OCI-LY1 (cell line): ENCODE measurements at regions not wholly inside any gene's neighbourhood (a gene's known extent, or its start where the extent isn't known, plus 50 kb on each side); places are given as distances from the start of the nearest gene placed in this dataset.

Experiments used
- EZH2 ChIP-seq: fragments of 200-600 bp; sonication (generic), shearing (Covaris generic); IDR thresholded peaks from 2 replicates; pipeline ENCODE4 v1.8.0; 2017; ENCODE audit warnings: borderline replicate concordance, mixed run types, mild to moderate bottlenecking, antibody characterized with exemption, low read length, moderate library complexity, mixed read lengths
- TF ChIP-seq, protein P1 (sequence below): fragments of 200-600 bp; sonication (generic), shearing (Covaris generic); IDR thresholded peaks from 2 replicates; pipeline ENCODE4 v1.5.1; 2017; ENCODE audit warnings: mild to moderate bottlenecking, antibody characterized with exemption, low read length, moderate library complexity, mixed read lengths

DNA sequence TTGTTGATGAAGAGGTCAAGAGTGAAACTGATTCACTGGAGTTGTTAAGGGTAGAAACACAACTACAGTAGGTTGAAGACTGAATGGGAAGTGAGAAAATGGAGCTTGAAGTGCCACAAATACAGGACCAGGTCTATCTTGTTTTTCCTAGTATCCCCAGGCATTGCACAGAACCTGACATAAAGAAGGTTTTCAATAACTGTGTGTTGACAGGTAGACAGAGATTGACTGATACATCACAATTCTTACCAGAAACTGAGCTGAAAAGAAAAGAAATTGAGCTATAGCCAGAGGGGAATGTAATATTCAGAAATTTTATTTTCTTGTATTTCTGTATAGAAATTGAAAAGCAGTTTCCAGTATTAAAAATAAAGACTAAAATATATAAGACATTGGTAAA lies 767.7 kb downstream of the PCDH17 start:
- TF ChIP-seq EZH2 = no peak
- TF ChIP-seq, protein P1, sequence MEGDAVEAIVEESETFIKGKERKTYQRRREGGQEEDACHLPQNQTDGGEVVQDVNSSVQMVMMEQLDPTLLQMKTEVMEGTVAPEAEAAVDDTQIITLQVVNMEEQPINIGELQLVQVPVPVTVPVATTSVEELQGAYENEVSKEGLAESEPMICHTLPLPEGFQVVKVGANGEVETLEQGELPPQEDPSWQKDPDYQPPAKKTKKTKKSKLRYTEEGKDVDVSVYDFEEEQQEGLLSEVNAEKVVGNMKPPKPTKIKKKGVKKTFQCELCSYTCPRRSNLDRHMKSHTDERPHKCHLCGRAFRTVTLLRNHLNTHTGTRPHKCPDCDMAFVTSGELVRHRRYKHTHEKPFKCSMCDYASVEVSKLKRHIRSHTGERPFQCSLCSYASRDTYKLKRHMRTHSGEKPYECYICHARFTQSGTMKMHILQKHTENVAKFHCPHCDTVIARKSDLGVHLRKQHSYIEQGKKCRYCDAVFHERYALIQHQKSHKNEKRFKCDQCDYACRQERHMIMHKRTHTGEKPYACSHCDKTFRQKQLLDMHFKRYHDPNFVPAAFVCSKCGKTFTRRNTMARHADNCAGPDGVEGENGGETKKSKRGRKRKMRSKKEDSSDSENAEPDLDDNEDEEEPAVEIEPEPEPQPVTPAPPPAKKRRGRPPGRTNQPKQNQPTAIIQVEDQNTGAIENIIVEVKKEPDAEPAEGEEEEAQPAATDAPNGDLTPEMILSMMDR = no peak
